ENCODE measurements at regions not wholly inside any gene's neighbourhood (a gene's known extent, or its start where the extent isn't known, plus 50 kb on each side); places are given as distances from the start of the nearest gene placed in this dataset.
"Not testable (repeated sequence)": the region's sequence is repeated elsewhere in the genome, so short reads cannot be mapped to it uniquely, and the experiment has no call there.

DNA sequence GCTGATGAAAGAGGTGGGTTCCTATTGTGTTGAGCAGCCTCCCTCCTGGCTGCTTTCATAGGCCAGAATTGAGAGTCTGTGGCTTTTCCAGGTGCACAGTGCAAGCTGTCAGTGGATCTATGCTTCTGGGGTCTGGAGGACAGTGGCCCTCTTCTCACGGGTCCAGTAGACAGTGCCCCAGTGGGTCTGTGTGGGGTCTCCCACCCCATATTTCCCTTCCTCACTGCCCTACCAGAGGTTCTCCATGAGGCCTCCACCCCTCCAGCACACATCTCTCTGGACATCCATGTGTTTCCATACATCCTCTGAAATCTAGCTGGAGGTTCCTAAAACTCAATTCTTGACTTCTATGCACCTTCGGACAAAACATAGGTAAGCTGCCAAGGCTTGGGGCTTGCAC lies 201.2 kb downstream of the FAM43A start:
- H3K36me3 ChIP-seq (ENCODE audit: control insufficient read depth in 2 of 2, insufficient read depth in 2 of 2, low read length in 1 of 2), result no peaks in the 10 kb centered on the region
- peaks cover 0 to 16% of the 10 kb centered on the region in 2 donors for H3K9me3 ChIP-seq (ENCODE audit: control insufficient read depth in 2 of 2, insufficient read depth in 1 of 2, low read length in 1 of 2)
- no peaks in the 10 kb centered on the region for H3K4me1 ChIP-seq (ENCODE audit: control insufficient read depth in 2 of 2, insufficient read depth in 2 of 2, low read length in 2 of 2)
- H3K27me3 ChIP-seq (ENCODE audit: control insufficient read depth in 2 of 2, insufficient read depth in 1 of 2, low read length in 1 of 2), result no peaks in the 10 kb centered on the region
- 100% methylated on average over 2 of the region's 2 CpGs for WGBS
- no peak overlapping the region for H3K4me3 ChIP-seq (ENCODE audit: low read length in 2 of 2)
- DNase-seq (ENCODE audit: low read depth in 6 of 9, low spot score in 9 of 9), result no peak
- no peak overlapping the region for H3K27ac ChIP-seq (ENCODE audit: low read depth in 1 of 2, low read length in 1 of 2)

DNA sequence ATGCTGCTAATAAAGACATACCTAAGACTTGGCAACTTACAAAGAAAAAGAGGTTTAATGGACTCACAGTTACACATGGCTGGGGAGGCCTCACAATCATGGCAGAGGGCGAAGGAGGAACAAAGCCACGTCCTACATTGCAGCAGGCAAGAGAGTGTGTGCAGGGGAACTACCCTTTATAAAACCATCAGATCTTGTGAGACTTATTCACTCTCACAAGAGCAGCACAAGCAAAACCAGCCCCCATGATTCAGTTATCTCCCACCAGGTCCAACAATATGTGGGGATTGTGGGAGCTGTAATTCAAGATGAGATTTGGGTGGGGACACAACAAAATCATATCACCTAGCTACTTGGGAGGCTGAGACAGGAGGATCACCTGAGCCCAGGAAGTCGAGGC lies 202.4 kb downstream of the FAM43A start:
- not testable (repeated sequence) for H3K4me1 ChIP-seq (ENCODE audit: control insufficient read depth in 2 of 2, insufficient read depth in 2 of 2, low read length in 2 of 2); H3K27me3 ChIP-seq (ENCODE audit: control insufficient read depth in 2 of 2, insufficient read depth in 1 of 2, low read length in 1 of 2); DNase-seq (ENCODE audit: low read depth in 6 of 9, low spot score in 9 of 9); H3K36me3 ChIP-seq (ENCODE audit: control insufficient read depth in 2 of 2, insufficient read depth in 2 of 2, low read length in 1 of 2); H3K27ac ChIP-seq (ENCODE audit: low read depth in 1 of 2, low read length in 1 of 2); H3K4me3 ChIP-seq (ENCODE audit: low read length in 2 of 2)
- WGBS, result 95% methylated on average over 3 of the region's 3 CpGs
- H3K9me3 ChIP-seq (ENCODE audit: control insufficient read depth in 2 of 2, insufficient read depth in 1 of 2, low read length in 1 of 2), result peaks cover 0 to 16% of the 10 kb centered on the region in 2 donors

DNA sequence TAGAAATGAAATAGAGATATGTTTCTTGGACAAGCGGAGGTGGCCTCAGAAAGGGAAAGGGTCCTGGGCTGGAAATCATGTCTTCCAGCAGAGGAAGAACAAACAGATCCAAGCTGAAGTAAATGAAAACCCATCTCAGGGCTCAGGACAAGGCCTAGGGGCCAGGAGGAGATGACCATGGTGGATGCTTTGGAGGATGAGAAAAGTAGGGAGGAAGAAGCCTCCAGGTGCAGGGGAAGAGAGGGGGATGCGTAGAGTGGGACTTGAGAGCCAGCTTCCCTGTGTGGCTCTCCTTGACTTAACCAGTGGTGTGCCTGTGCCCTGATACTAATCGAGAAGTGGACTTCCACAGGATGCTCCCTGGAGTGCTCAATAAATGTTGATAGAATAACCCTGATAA lies 203.2 kb downstream of the FAM43A start:
- H3K36me3 ChIP-seq (ENCODE audit: control insufficient read depth in 2 of 2, insufficient read depth in 2 of 2, low read length in 1 of 2), result no peaks in the 10 kb centered on the region
- peaks cover 0 to 13% of the 10 kb centered on the region in 2 donors for H3K9me3 ChIP-seq (ENCODE audit: control insufficient read depth in 2 of 2, insufficient read depth in 1 of 2, low read length in 1 of 2)
- 77% methylated on average over 3 of the region's 3 CpGs for WGBS
- no peak overlapping the region for H3K4me3 ChIP-seq (ENCODE audit: low read length in 2 of 2)
- no peaks in the 10 kb centered on the region for H3K4me1 ChIP-seq (ENCODE audit: control insufficient read depth in 2 of 2, insufficient read depth in 2 of 2, low read length in 2 of 2)
- no peak for DNase-seq (ENCODE audit: low read depth in 6 of 9, low spot score in 9 of 9)
- H3K27ac ChIP-seq (ENCODE audit: low read depth in 1 of 2, low read length in 1 of 2), result no peak overlapping the region
- no peaks in the 10 kb centered on the region for H3K27me3 ChIP-seq (ENCODE audit: control insufficient read depth in 2 of 2, insufficient read depth in 1 of 2, low read length in 1 of 2)

DNA sequence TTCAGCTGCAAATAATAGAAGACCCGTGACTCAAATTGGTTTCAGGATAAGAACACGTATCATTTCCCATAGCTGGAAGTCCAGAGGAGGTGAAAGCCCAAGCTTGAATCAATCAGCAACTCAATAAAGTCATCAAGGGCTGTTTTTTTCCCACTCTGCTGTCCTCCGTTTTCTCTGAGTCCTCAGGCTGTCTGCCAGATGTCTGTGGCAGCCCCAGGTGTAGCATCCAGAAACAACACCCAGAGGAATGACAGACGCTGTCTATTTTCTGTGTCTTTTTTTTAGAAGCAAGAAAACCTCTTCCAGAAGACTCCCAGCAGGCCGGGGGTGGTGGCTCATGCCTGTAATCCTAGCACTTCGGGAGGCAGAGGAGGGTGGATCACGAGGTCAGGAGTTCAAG lies 204.4 kb downstream of the FAM43A start:
- DNase-seq (ENCODE audit: low read depth in 6 of 9, low spot score in 9 of 9), result no peak
- Histone ChIP-seq H3K4me3 (ENCODE audit: low read length in 2 of 2) (no peak overlapping the region), H3K27ac (ENCODE audit: low read depth in 1 of 2, low read length in 1 of 2) (no peak overlapping the region), H3K4me1 (ENCODE audit: control insufficient read depth in 2 of 2, insufficient read depth in 2 of 2, low read length in 2 of 2) (no peaks in the 10 kb centered on the region), H3K9me3 (ENCODE audit: control insufficient read depth in 2 of 2, insufficient read depth in 1 of 2, low read length in 1 of 2) (peaks cover 0 to 4% of the 10 kb centered on the region in 2 donors), H3K27me3 (ENCODE audit: control insufficient read depth in 2 of 2, insufficient read depth in 1 of 2, low read length in 1 of 2) (no peaks in the 10 kb centered on the region), H3K36me3 (ENCODE audit: control insufficient read depth in 2 of 2, insufficient read depth in 2 of 2, low read length in 1 of 2) (no peaks in the 10 kb centered on the region)
- 84% methylated on average over 7 of the region's 7 CpGs for WGBS

DNA sequence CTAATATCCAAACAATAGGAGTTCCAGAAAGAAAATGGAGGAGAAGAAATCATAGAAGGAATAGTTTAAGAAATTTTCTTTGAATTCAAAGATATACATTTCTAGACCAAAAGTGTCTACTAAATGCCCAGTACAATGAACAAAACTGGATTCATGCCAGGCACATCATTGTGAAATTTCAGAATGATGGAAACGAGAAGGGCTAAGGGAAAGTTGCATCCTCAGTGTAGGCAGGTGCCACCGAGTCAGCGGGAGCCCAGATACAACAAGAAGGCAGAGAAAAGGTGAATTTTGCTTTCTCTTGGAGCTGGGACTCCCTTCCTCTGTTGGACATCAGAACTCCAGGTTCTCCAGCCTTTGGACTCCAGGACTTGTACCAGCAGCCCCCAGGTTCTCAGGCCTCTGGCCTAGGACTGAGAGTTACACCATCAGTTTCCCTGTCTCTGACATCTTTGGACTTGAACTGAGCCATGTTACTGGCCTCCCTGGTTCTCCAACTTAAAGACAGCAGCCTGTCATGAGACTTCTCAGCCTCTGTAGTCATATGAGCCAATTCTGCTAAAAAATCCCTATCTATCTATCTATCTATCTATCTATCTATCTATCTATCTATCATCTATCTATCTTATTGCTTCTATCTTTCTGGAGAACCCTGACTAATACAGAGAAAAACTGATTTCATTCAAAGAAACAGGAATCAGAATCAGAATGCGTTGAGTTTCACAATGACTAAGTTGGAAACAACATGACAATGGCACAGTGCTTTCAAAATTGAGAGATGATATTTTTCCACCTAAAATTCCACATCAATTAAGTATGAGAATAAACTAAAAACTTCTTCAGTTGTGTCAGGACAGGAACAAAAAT lies 207.7 kb downstream of the FAM43A start:
- Histone ChIP-seq H3K27me3 (ENCODE audit: control insufficient read depth in 2 of 2, insufficient read depth in 1 of 2, low read length in 1 of 2) (no peaks in the 10 kb centered on the region), H3K4me3 (ENCODE audit: low read length in 2 of 2) (no peak overlapping the region), H3K9me3 (ENCODE audit: control insufficient read depth in 2 of 2, insufficient read depth in 1 of 2, low read length in 1 of 2) (no peaks in the 10 kb centered on the region), H3K36me3 (ENCODE audit: control insufficient read depth in 2 of 2, insufficient read depth in 2 of 2, low read length in 1 of 2) (no peaks in the 10 kb centered on the region), H3K27ac (ENCODE audit: low read depth in 1 of 2, low read length in 1 of 2) (no peak overlapping the region), H3K4me1 (ENCODE audit: control insufficient read depth in 2 of 2, insufficient read depth in 2 of 2, low read length in 2 of 2) (no peaks in the 10 kb centered on the region)
- 96% methylated on average over 4 of the region's 4 CpGs for WGBS
- DNase-seq (ENCODE audit: low read depth in 6 of 9, low spot score in 9 of 9), result no peak

DNA sequence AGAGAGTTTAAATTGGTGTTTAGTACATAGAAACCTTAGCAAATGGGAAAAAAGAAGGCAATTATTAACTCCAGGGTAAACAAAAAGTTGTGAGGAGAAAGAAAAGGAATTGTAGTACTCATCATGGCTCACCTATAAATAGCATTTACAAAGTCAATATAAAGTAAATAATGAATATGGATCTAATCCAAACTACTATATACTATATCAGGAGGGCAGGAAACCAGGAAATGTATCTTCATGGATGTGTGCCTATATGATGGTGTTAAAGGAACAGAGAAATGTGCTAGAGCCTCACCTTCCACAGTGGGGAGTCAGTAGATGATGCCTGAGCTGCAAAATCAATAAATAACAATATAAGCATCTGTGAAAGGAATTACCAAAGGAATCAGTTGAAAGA lies 208.9 kb downstream of the FAM43A start:
- Histone ChIP-seq H3K27me3 (ENCODE audit: control insufficient read depth in 2 of 2, insufficient read depth in 1 of 2, low read length in 1 of 2) (no peaks in the 10 kb centered on the region), H3K27ac (ENCODE audit: low read depth in 1 of 2, low read length in 1 of 2) (no peak overlapping the region), H3K36me3 (ENCODE audit: control insufficient read depth in 2 of 2, insufficient read depth in 2 of 2, low read length in 1 of 2) (no peaks in the 10 kb centered on the region), H3K9me3 (ENCODE audit: control insufficient read depth in 2 of 2, insufficient read depth in 1 of 2, low read length in 1 of 2) (no peaks in the 10 kb centered on the region), H3K4me1 (ENCODE audit: control insufficient read depth in 2 of 2, insufficient read depth in 2 of 2, low read length in 2 of 2) (no peaks in the 10 kb centered on the region), H3K4me3 (ENCODE audit: low read length in 2 of 2) (no peak overlapping the region)
- DNase-seq (ENCODE audit: low read depth in 6 of 9, low spot score in 9 of 9), result no peak

DNA sequence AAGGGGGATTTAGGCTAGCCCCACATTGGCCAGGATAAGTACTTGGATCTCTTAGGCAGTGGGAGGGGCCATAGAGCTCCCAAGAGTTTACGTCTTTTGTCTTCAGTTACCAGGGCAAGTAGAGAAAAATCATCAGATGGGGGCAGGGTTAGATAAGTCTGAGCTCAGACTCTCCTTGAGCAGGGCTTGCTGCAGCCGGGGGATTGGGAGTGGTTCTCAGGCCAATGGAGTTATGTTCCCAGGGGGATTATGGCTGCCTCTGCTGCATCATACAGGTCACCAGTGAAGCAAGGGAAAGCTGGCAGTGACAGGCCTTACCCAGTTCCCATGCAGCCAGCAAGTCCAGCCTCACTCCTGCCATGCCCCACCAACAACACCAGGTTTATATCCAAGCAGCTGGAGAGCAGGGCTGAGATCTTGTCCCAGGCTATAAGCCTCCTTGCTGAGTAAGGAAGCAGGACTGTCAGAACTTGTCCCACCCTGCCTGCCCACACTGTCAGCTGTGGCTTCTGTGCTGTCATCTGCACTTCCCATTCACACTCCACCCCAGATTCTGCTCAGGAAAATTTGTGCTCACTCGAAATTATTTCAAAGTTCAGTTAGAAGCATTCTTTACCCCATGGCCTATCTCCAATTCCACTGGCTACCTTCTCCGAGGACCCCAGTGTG lies 215.3 kb downstream of the FAM43A start:
- no peaks in the 10 kb centered on the region for H3K36me3 ChIP-seq (ENCODE audit: control insufficient read depth in 2 of 2, insufficient read depth in 2 of 2, low read length in 1 of 2)
- no peaks in the 10 kb centered on the region for H3K4me1 ChIP-seq (ENCODE audit: control insufficient read depth in 2 of 2, insufficient read depth in 2 of 2, low read length in 2 of 2)
- no peak for DNase-seq (ENCODE audit: low read depth in 6 of 9, low spot score in 9 of 9)
- WGBS, result 64% methylated on average over 4 of the region's 4 CpGs
- no peaks in the 10 kb centered on the region for H3K9me3 ChIP-seq (ENCODE audit: control insufficient read depth in 2 of 2, insufficient read depth in 1 of 2, low read length in 1 of 2)
- no peak overlapping the region for H3K27ac ChIP-seq (ENCODE audit: low read depth in 1 of 2, low read length in 1 of 2)
- no peak overlapping the region for H3K4me3 ChIP-seq (ENCODE audit: low read length in 2 of 2)
- no peaks in the 10 kb centered on the region for H3K27me3 ChIP-seq (ENCODE audit: control insufficient read depth in 2 of 2, insufficient read depth in 1 of 2, low read length in 1 of 2)

DNA sequence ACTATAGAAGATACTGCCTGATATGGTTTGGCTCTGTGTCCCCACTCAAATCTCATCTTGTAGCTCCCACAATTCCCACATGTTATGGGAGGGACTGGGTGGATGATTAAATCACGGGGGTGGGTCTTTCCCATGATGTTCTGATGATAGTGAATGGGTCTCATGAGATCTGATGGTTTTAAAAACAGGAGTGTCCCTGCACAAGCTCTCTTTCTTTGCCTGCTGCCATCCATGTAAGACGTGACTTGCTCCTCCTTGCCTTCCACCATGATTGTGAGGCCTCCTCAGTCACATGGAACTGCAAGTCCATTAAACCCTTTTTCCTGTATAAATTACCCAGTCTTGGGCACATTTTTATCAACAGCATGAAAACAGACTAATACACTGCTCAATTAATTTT lies 217.8 kb downstream of the FAM43A start:
- not testable (repeated sequence) for H3K27ac ChIP-seq (ENCODE audit: low read depth in 1 of 2, low read length in 1 of 2); H3K4me3 ChIP-seq (ENCODE audit: low read length in 2 of 2); H3K9me3 ChIP-seq (ENCODE audit: control insufficient read depth in 2 of 2, insufficient read depth in 1 of 2, low read length in 1 of 2); DNase-seq (ENCODE audit: low read depth in 6 of 9, low spot score in 9 of 9); H3K27me3 ChIP-seq (ENCODE audit: control insufficient read depth in 2 of 2, insufficient read depth in 1 of 2, low read length in 1 of 2); H3K36me3 ChIP-seq (ENCODE audit: control insufficient read depth in 2 of 2, insufficient read depth in 2 of 2, low read length in 1 of 2); H3K4me1 ChIP-seq (ENCODE audit: control insufficient read depth in 2 of 2, insufficient read depth in 2 of 2, low read length in 2 of 2)
- WGBS, result 94% methylated on average over 2 of the region's 2 CpGs

DNA sequence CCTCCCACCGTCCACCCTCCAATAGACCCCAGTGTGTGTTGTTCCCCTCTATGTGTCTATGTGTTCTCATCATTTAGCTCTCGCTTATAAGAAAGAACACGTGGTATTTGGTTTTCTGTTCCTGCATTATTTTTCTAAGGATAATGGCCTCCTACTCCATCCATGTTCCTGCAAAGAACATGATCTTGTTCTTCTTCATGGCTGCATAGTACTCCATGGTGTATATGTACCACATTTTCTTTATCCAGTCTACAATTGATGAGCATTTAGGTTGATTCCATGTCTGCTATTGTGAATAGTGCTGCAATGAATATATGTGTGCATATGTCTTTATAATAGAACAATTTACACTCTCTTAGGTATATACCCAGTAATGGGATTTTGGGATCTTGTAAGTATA lies 219.3 kb downstream of the FAM43A start:
- not testable (repeated sequence) for H3K27me3 ChIP-seq (ENCODE audit: control insufficient read depth in 2 of 2, insufficient read depth in 1 of 2, low read length in 1 of 2); DNase-seq (ENCODE audit: low read depth in 6 of 9, low spot score in 9 of 9)

More for the DNA sequence above, 219.3 kb downstream of the FAM43A start:
- not testable (repeated sequence) for H3K27ac ChIP-seq (ENCODE audit: low read depth in 1 of 2, low read length in 1 of 2); H3K9me3 ChIP-seq (ENCODE audit: control insufficient read depth in 2 of 2, insufficient read depth in 1 of 2, low read length in 1 of 2); H3K4me3 ChIP-seq (ENCODE audit: low read length in 2 of 2); H3K36me3 ChIP-seq (ENCODE audit: control insufficient read depth in 2 of 2, insufficient read depth in 2 of 2, low read length in 1 of 2); H3K4me1 ChIP-seq (ENCODE audit: control insufficient read depth in 2 of 2, insufficient read depth in 2 of 2, low read length in 2 of 2)
- WGBS, result 96% methylated on average over 3 of the region's 3 CpGs

Data from thymus (tissue), 11 donors.